AG10803 (cell line): ENCODE measurements at regions not wholly inside any gene's neighbourhood (a gene's known extent, or its start where the extent isn't known, plus 50 kb on each side); places are given as distances from the start of the nearest gene placed in this dataset.

Experiments used
- DNase-seq: peaks from one replicate; pipeline ENCODE4 v3.0.0; 2010; ENCODE audit warnings: low read depth
- H3K4me3 ChIP-seq: 2 replicates; pipeline ENCODE4 v1.5.1; 2011; ENCODE audit warnings: mild to moderate bottlenecking, low read length, control low read depth
- TF ChIP-seq, protein P1 (sequence below): conservative IDR thresholded peaks from 2 replicates; pipeline ENCODE4 v1.5.1; 2011; ENCODE audit warnings: mild to moderate bottlenecking, low read length, control low read depth, inconsistent platforms

GRCh38 chr3:59653405-59654122 is 603.7 kb upstream of the CFAP20DC start:
- no peak overlapping the region for H3K4me3 ChIP-seq
- TF ChIP-seq, protein P1, sequence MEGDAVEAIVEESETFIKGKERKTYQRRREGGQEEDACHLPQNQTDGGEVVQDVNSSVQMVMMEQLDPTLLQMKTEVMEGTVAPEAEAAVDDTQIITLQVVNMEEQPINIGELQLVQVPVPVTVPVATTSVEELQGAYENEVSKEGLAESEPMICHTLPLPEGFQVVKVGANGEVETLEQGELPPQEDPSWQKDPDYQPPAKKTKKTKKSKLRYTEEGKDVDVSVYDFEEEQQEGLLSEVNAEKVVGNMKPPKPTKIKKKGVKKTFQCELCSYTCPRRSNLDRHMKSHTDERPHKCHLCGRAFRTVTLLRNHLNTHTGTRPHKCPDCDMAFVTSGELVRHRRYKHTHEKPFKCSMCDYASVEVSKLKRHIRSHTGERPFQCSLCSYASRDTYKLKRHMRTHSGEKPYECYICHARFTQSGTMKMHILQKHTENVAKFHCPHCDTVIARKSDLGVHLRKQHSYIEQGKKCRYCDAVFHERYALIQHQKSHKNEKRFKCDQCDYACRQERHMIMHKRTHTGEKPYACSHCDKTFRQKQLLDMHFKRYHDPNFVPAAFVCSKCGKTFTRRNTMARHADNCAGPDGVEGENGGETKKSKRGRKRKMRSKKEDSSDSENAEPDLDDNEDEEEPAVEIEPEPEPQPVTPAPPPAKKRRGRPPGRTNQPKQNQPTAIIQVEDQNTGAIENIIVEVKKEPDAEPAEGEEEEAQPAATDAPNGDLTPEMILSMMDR: no peak
- DNase-seq: peak; percentile 34

- DNase-seq: no peak
Observed at GRCh38 chr3:59644479-59645402, 594.9 kb upstream of the CFAP20DC start.

GRCh38 chr3:59641169-59641899 is 591.5 kb upstream of the CFAP20DC start:
- TF ChIP-seq, protein P1: no peak
- peak; percentile 89 for DNase-seq
- H3K4me3 ChIP-seq: no peak overlapping the region

More at GRCh38 chr3:59644479-59645402, 594.9 kb upstream of the CFAP20DC start:
- TF ChIP-seq, protein P1: no peak
- H3K4me3 ChIP-seq: no peak overlapping the region

GRCh38 chr3:59632760-59633573 is 583.1 kb upstream of the CFAP20DC start:
- DNase-seq: peak; percentile 81
- TF ChIP-seq, protein P1: no peak
- no peak overlapping the region for H3K4me3 ChIP-seq

DNA sequence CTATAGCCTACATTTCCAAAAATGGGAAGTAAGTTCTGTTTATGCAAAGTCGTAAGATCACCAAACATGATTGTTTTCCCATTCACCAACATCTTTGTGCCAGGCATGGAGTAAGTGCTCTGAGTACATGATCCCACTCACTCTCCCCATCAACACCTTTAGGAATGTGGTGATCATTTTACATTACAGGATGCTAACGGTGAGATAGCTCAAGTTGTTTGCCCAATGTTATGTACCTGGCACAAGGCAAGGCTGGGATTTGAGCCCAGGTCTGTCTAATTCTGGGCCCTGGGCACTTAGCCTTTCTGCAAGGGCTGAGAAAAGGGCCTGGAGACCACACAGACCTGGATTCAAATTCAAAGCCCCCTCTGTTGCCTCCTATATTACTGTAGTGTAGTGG is 581.7 kb upstream of the CFAP20DC start:
- TF ChIP-seq, protein P1: no peak
- DNase-seq: no peak
- H3K4me3 ChIP-seq: no peak overlapping the region

- no peak overlapping the region for H3K4me3 ChIP-seq
- no peak for DNase-seq
- TF ChIP-seq, protein P1: no peak
Observed at GRCh38 chr3:59621037-59621436, 571.2 kb upstream of the CFAP20DC start.
